Omental fat pad (tissue), 3 donors: ENCODE measurements at regions not wholly inside any gene's neighbourhood (a gene's known extent, or its start where the extent isn't known, plus 50 kb on each side); places are given as distances from the start of the nearest gene placed in this dataset.

Experiments used
- ATAC-seq: fragments of 150-250 bp; one replicate; pipeline ENCODE4 v1.9.1; 2016; ENCODE audit warnings: mild to moderate bottlenecking, moderate library complexity; ENCODE audit not compliant: low FRiP score
- DNase-seq: peaks from one replicate; pipeline ENCODE4 v3.0.0-alpha.2; 2019; ENCODE audit warnings: low spot score
- CTCF ChIP-seq, 3 donors: fragments of 450-650 bp; IDR thresholded peaks; one replicate each; pipeline ENCODE4 v1.5.1; 2016 to 2017; ENCODE audit warnings: antibody characterized with exemption in 3 of 3, mild to moderate bottlenecking in 3 of 3, moderate library complexity in 2 of 3

- ATAC-seq (no peak), DNase-seq (no peak)
- no peak for TF ChIP-seq CTCF (IDR thresholded peaks at IDR 0.05)
Observed at GRCh38 chr18:26657631-26658581, 109.6 kb upstream of the KCTD1 start.

- DNase-seq, result peak; percentile 28
- peak in 1 of 3 donors; percentile 19 for TF ChIP-seq CTCF (IDR thresholded peaks at IDR 0.05)
- ATAC-seq, result peak; percentile 92
Observed at GRCh38 chr18:26656944-26657536, 108.7 kb upstream of the KCTD1 start.

- TF ChIP-seq CTCF (IDR thresholded peaks at IDR 0.05), result no peak
- DNase-seq, result no peak
- no peak for ATAC-seq
Observed at GRCh38 chr18:26656431-26656943, 108.1 kb upstream of the KCTD1 start.

GRCh38 chr18:26655525-26656430 is 107.4 kb upstream of the KCTD1 start:
- DNase-seq (no peak), ATAC-seq (peak; percentile 35)
- TF ChIP-seq CTCF (IDR thresholded peaks at IDR 0.05), result no peak

- DNase-seq (no peak), ATAC-seq (no peak)
- no peak for TF ChIP-seq CTCF (IDR thresholded peaks at IDR 0.05)
Observed at GRCh38 chr18:26654616-26655524, 106.5 kb upstream of the KCTD1 start.
